Peyer's patch (tissue), 4 donors: ENCODE measurements at regions not wholly inside any gene's neighbourhood (a gene's known extent, or its start where the extent isn't known, plus 50 kb on each side); places are given as distances from the start of the nearest gene placed in this dataset.

Experiments
- CTCF ChIP-seq, 6 experiments: fragments of 450-650 bp in 4 of 6; fragments of 200-600 bp in 2 of 6; sonication (generic) in 1 of 6; IDR thresholded peaks; one replicate each; pipeline ENCODE4 v1.5.1; 2017 to 2019; ENCODE audit warnings: antibody characterized with exemption in 6 of 6, mild to moderate bottlenecking in 3 of 6, moderate library complexity in 1 of 6
- POLR2A ChIP-seq, 2 donors: fragments of 450-650 bp; IDR thresholded peaks; one replicate each; pipeline ENCODE4 v1.5.1; 2017; ENCODE audit warnings: antibody characterized with exemption in 2 of 2, mild to moderate bottlenecking in 2 of 2, moderate library complexity in 2 of 2

DNA sequence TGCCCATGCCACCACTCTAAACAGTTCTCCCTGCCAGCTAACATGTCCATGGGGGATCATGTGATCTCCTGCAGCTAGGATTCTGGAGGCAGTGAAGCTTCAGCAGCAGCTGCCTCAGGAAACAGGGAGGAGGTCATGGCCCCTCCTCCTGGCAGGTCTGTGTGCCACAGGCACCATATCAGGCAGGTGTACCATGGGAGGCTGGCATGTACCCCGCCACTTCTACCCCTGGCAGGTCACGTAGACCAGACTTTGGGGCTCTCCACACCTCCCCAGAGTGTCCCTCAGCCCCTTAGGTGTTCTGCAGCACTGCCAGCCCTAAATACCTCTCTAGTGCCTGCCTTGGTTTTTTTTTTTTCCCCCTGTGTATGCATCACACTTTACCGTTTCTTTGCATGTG lies 110.5 kb upstream of the FAM47C start:
- TF ChIP-seq CTCF (IDR thresholded peaks at IDR 0.05) (no peak), POLR2A (IDR thresholded peaks at IDR 0.05) (no peak)
